Astrocyte (in vitro differentiated cells and primary cell): ENCODE measurements at regions not wholly inside any gene's neighbourhood (a gene's known extent, or its start where the extent isn't known, plus 50 kb on each side); places are given as distances from the start of the nearest gene placed in this dataset.

Experiments
- CTCF ChIP-seq: IDR thresholded peaks from 2 replicates; pipeline ENCODE4 v1.5.1; 2011; ENCODE audit warnings: low read depth, mild to moderate bottlenecking, inconsistent platforms, low read length, moderate library complexity; ENCODE audit not compliant: insufficient read depth
- EZH2 ChIP-seq: IDR thresholded peaks from 2 replicates; pipeline ENCODE4 v1.6.1; 2012; ENCODE audit warnings: mild to moderate bottlenecking, low read length, inconsistent platforms; ENCODE audit not compliant: insufficient read depth

- TF ChIP-seq CTCF = no peak
- no peak for TF ChIP-seq EZH2
These were observed 145.1 kb upstream of the RREB1 start for GRCh38 chr6:6962699-6963098.
